Endothelial cell of umbilical vein (primary cell): ENCODE measurements at regions not wholly inside any gene's neighbourhood (a gene's known extent, or its start where the extent isn't known, plus 50 kb on each side); places are given as distances from the start of the nearest gene placed in this dataset.

Experiments used
- BruUV-seq: library from RNA; stranded (reverse); fragments of 400-500 nt; replicated peaks from 2 replicates; lab custom pipeline; 2021; lab: Mats Ljungman, UMichigan
- CTCF ChIA-PET: fragments of 300-600, 350-600 bp; sonication (Branson Sonifier 250); formaldehyde crosslinking; loops from one replicate; lab custom pipeline; 2021; ENCODE audit warnings: antibody characterized with exemption, inconsistent platforms; lab: Charles Lee
- POLR2A ChIA-PET: fragments of 300-600, 350-600 bp; sonication (Branson Sonifier 250); formaldehyde crosslinking; loops from one replicate; lab custom pipeline; 2021; ENCODE audit warnings: antibody characterized with exemption, inconsistent platforms; lab: Charles Lee
- DNase-seq: peaks from one replicate; pipeline ENCODE4 v3.0.0-alpha.2; 2011; ENCODE audit warnings: low read depth, low spot score
- FAIRE-seq: peaks from 2 replicates; lab custom pipeline; 2011; peaks lifted over from hg19 to GRCh38; lab: Jason Lieb, UNC
- H2AFZ ChIP-seq: 2 replicates; pipeline ENCODE4 v1.6.0; 2012; ENCODE audit warnings: low read depth, low read length, control low read depth, inconsistent platforms
- H3K27ac ChIP-seq: 2 replicates; pipeline ENCODE4 v1.5.1; 2011; ENCODE audit warnings: low read depth, mild to moderate bottlenecking, control low read depth, low read length, moderate library complexity; ENCODE audit not compliant: insufficient read depth
- H3K27me3 ChIP-seq, 2 experiments: 2 replicates each; pipeline versions ENCODE4 v1.6.0 to v1.6.1; 2011; ENCODE audit warnings: low read length in 2 of 2, mixed read lengths in 1 of 2; ENCODE audit not compliant: control insufficient read depth in 2 of 2, insufficient read depth in 2 of 2
- H3K36me3 ChIP-seq, 2 experiments: 2 replicates in 1 of 2; 3 replicates in 1 of 2; pipeline ENCODE4 v1.5.1; 2011; ENCODE audit warnings: low read length in 2 of 2, mild to moderate bottlenecking in 1 of 2, moderate library complexity in 1 of 2; ENCODE audit not compliant: control insufficient read depth in 2 of 2, insufficient read depth in 2 of 2; ENCODE audit errors: extremely low read depth in 1 of 2
- H3K4me1 ChIP-seq: 3 replicates; pipeline ENCODE4 v1.5.1; 2011; ENCODE audit warnings: mild to moderate bottlenecking, low read length; ENCODE audit not compliant: control insufficient read depth, insufficient read depth; ENCODE audit errors: extremely low read depth
- H3K4me2 ChIP-seq: 2 replicates; pipeline ENCODE4 v1.6.1; 2011; ENCODE audit warnings: low read length, control low read depth, mixed read lengths; ENCODE audit not compliant: insufficient read depth
- H3K4me3 ChIP-seq, 3 experiments: fragments of 200-600 bp in 1 of 3; sonication (generic), shearing (Covaris generic) in 1 of 3; replicated peaks in 1 of 3; 2 replicates each; pipeline ENCODE4 v1.5.1; 2011 to 2016; ENCODE audit warnings: control low read depth in 3 of 3, low read length in 3 of 3, mild to moderate bottlenecking in 2 of 3, inconsistent platforms in 1 of 3, low read depth in 1 of 3, moderate library complexity in 1 of 3; ENCODE audit not compliant: insufficient read depth in 1 of 3
- H3K79me2 ChIP-seq: 2 replicates; pipeline ENCODE4 v1.6.0; 2012; ENCODE audit warnings: low read length, inconsistent platforms; ENCODE audit not compliant: control insufficient read depth, insufficient read depth
- H3K9ac ChIP-seq: replicated peaks from 2 replicates; pipeline ENCODE3; 2011; ENCODE audit warnings: low read length, control low read depth; ENCODE audit not compliant: insufficient read depth; ENCODE audit errors: extremely low read depth
- H3K9me1 ChIP-seq: replicated peaks from 3 replicates; pipeline ENCODE4 v1.6.0; 2011; ENCODE audit warnings: mild to moderate bottlenecking, low read length; ENCODE audit not compliant: control insufficient read depth, insufficient read depth; ENCODE audit errors: extremely low read depth
- H3K9me3 ChIP-seq: replicated peaks from 2 replicates; pipeline ENCODE4 v1.5.1; 2012; ENCODE audit warnings: low read length, inconsistent platforms; ENCODE audit not compliant: control insufficient read depth, insufficient read depth
- H4K20me1 ChIP-seq: replicated peaks from 2 replicates; pipeline ENCODE3; 2011; ENCODE audit warnings: mild to moderate bottlenecking, low read length; ENCODE audit not compliant: control insufficient read depth, insufficient read depth; ENCODE audit errors: extremely low read depth
- EZH2 ChIP-seq: IDR thresholded peaks from 2 replicates; pipeline ENCODE4 v1.6.1; 2012; ENCODE audit warnings: borderline replicate concordance, low read depth, mild to moderate bottlenecking, moderate library complexity, low read length, inconsistent platforms; ENCODE audit not compliant: severe bottlenecking
- FOS ChIP-seq: IDR thresholded peaks from 2 replicates; pipeline ENCODE4 v1.6.1; 2011; ENCODE audit warnings: mild to moderate bottlenecking, low read length, moderate library complexity, borderline replicate concordance; ENCODE audit not compliant: insufficient read depth
- GATA2 ChIP-seq: IDR thresholded peaks from 2 replicates; pipeline ENCODE4 v1.7.0; 2011; ENCODE audit warnings: low read depth, mild to moderate bottlenecking, moderate library complexity, mixed read lengths, low read length; ENCODE audit not compliant: insufficient read length, insufficient read depth
- JUN ChIP-seq: IDR thresholded peaks from 2 replicates; pipeline ENCODE4 v1.6.1; 2011; ENCODE audit warnings: borderline replicate concordance, low read depth; ENCODE audit not compliant: insufficient read length, insufficient read depth
- MYC ChIP-seq: IDR thresholded peaks from one replicate; pipeline ENCODE4 v1.6.1; 2011; ENCODE audit warnings: mild to moderate bottlenecking, low read depth, low read length
- POLR2A ChIP-seq: IDR thresholded peaks from 2 replicates; pipeline ENCODE4 v1.6.1; 2012; ENCODE audit warnings: low read depth, mild to moderate bottlenecking, control low read depth, low read length
- POLR2AphosphoS5 ChIP-seq: IDR thresholded peaks from 2 replicates; pipeline ENCODE4 v1.6.1; 2012; ENCODE audit warnings: low read depth, mild to moderate bottlenecking, control low read depth, low read length, moderate library complexity; ENCODE audit not compliant: insufficient read depth
- dilution Hi-C: fragments of 300-500 bp; cut with MboI; formaldehyde crosslinking; loops from one replicate; pipeline ENCODE4 v1.15.0; 2019; ENCODE audit warnings: low sequenced_read_pairs; ENCODE audit not compliant: extremely low pct_ligation_motif_present
- intact Hi-C: fragments of 100-400 bp; cut with micrococcal nuclease; formaldehyde crosslinking; loops from one replicate; pipeline ENCODE4 v1.10.0; 2022
- TF ChIP-seq, protein P1 (sequence below): IDR thresholded peaks from 2 replicates; pipeline ENCODE4 v1.6.1; 2011; ENCODE audit not compliant: insufficient read depth, insufficient read length
- TF ChIP-seq, protein P2 (sequence below), 2 donors: IDR thresholded peaks; 1 replicate in 1 of 2; 2 replicates in 1 of 2; pipeline ENCODE4 v1.5.1; 2011; ENCODE audit warnings: low read length in 2 of 2, mild to moderate bottlenecking in 2 of 2, moderate library complexity in 2 of 2, control low read depth in 1 of 2, inconsistent platforms in 1 of 2, low read depth in 1 of 2; ENCODE audit not compliant: insufficient read depth in 1 of 2; ENCODE audit errors: extremely low read depth in 1 of 2

DNA sequence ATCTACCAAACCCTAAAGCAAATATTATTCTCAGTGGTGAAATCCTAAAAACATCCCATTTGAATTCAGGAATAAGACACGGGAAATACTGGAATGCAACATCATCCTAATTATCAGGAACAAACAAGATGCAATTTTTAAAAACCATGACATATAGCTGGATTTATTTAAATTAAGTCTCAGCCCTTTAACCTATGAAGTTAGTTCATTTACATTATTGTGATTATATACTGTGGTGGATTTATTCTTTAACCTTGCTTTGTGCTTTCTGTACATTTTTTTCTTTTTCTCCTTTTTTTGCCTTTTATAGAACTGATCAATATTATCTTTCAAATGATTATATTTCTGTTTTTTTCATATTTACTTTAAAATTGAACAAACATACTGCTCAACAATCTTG is 59.8 kb upstream of the ARMC2 start:
- DNase-seq (no peak), FAIRE-seq (no peak)
- Histone ChIP-seq H3K9me3 (no peaks in the 10 kb centered on the region), H4K20me1 (no peaks in the 10 kb centered on the region), H3K4me3 (no peak overlapping the region), H2AFZ (no peak overlapping the region), H3K79me2 (no peaks in the 10 kb centered on the region), H3K9ac (no peak overlapping the region), H3K27me3 (no peaks in the 10 kb centered on the region), H3K27ac (no peak overlapping the region), H3K4me1 (no peaks in the 10 kb centered on the region), H3K9me1 (no peaks in the 10 kb centered on the region), H3K4me2 (no peak overlapping the region), H3K36me3 (no peaks in the 10 kb centered on the region)
- BruUV-seq, result no TSS peak
- dilution Hi-C loops (no loop called here), intact Hi-C loops (no loop called here)
- no peak for TF ChIP-seq GATA2
- TF ChIP-seq POLR2A, result no peak
- no peak for TF ChIP-seq POLR2AphosphoS5
- TF ChIP-seq MYC, result no peak
- TF ChIP-seq EZH2, result no peak
- TF ChIP-seq, protein P1, sequence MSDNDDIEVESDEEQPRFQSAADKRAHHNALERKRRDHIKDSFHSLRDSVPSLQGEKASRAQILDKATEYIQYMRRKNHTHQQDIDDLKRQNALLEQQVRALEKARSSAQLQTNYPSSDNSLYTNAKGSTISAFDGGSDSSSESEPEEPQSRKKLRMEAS, result no peak
- TF ChIP-seq JUN, result no peak
- TF ChIP-seq FOS, result no peak
- TF ChIP-seq, protein P2, sequence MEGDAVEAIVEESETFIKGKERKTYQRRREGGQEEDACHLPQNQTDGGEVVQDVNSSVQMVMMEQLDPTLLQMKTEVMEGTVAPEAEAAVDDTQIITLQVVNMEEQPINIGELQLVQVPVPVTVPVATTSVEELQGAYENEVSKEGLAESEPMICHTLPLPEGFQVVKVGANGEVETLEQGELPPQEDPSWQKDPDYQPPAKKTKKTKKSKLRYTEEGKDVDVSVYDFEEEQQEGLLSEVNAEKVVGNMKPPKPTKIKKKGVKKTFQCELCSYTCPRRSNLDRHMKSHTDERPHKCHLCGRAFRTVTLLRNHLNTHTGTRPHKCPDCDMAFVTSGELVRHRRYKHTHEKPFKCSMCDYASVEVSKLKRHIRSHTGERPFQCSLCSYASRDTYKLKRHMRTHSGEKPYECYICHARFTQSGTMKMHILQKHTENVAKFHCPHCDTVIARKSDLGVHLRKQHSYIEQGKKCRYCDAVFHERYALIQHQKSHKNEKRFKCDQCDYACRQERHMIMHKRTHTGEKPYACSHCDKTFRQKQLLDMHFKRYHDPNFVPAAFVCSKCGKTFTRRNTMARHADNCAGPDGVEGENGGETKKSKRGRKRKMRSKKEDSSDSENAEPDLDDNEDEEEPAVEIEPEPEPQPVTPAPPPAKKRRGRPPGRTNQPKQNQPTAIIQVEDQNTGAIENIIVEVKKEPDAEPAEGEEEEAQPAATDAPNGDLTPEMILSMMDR (IDR thresholded peaks at IDR 0.05; ENCODE audit: extremely low read depth in 1 of 2, insufficient read depth in 1 of 2, low read depth in 1 of 2, low read length in 2 of 2), result no peak
- POLR2A ChIA-PET, result no interaction called here
- CTCF ChIA-PET, result no interaction called here
